PC-3 (cell line): ENCODE measurements at regions not wholly inside any gene's neighbourhood (a gene's known extent, or its start where the extent isn't known, plus 50 kb on each side); places are given as distances from the start of the nearest gene placed in this dataset.

Experiments
- EZH2 ChIP-seq: fragments of 300-600 bp; sonication (generic); IDR thresholded peaks from one replicate; pipeline ENCODE4 v1.6.1; 2017; ENCODE audit warnings: antibody characterized with exemption, mild to moderate bottlenecking, low read length; ENCODE audit not compliant: unreplicated experiment
- TF ChIP-seq, protein P1 (sequence below): fragments of 300-600 bp; sonication (generic); conservative IDR thresholded peaks from 2 replicates; pipeline ENCODE4 v1.5.1; 2017; ENCODE audit warnings: antibody characterized with exemption, low read depth, mild to moderate bottlenecking, low read length

- TF ChIP-seq, protein P1, sequence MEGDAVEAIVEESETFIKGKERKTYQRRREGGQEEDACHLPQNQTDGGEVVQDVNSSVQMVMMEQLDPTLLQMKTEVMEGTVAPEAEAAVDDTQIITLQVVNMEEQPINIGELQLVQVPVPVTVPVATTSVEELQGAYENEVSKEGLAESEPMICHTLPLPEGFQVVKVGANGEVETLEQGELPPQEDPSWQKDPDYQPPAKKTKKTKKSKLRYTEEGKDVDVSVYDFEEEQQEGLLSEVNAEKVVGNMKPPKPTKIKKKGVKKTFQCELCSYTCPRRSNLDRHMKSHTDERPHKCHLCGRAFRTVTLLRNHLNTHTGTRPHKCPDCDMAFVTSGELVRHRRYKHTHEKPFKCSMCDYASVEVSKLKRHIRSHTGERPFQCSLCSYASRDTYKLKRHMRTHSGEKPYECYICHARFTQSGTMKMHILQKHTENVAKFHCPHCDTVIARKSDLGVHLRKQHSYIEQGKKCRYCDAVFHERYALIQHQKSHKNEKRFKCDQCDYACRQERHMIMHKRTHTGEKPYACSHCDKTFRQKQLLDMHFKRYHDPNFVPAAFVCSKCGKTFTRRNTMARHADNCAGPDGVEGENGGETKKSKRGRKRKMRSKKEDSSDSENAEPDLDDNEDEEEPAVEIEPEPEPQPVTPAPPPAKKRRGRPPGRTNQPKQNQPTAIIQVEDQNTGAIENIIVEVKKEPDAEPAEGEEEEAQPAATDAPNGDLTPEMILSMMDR = no peak
- TF ChIP-seq EZH2 = no peak
Measured at GRCh38 chr3:4083225-4084015, 219.7 kb upstream of the SETMAR start.
